ENCODE measurements at regions not wholly inside any gene's neighbourhood (a gene's known extent, or its start where the extent isn't known, plus 50 kb on each side); places are given as distances from the start of the nearest gene placed in this dataset.

DNA sequence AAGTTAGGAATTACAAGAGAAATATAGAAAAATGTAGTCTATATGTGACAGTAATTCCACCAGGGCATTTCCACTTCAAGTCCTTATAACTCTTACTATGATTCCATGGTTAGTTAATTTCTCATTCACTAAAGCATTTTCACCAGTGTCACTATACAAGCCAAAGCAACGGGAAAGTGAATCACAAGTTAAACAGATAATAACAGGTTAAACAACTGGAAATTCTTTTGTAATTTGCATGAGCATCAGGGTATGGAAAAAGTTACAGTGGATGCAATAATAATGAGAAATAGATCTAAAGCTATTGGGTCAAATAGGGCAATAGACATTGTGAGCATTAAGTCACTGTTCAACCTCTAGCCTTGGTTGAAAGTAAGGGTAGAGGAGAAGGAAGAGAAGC lies 88.9 kb upstream of the ST6GAL2 start:
- TF ChIP-seq, protein P1, sequence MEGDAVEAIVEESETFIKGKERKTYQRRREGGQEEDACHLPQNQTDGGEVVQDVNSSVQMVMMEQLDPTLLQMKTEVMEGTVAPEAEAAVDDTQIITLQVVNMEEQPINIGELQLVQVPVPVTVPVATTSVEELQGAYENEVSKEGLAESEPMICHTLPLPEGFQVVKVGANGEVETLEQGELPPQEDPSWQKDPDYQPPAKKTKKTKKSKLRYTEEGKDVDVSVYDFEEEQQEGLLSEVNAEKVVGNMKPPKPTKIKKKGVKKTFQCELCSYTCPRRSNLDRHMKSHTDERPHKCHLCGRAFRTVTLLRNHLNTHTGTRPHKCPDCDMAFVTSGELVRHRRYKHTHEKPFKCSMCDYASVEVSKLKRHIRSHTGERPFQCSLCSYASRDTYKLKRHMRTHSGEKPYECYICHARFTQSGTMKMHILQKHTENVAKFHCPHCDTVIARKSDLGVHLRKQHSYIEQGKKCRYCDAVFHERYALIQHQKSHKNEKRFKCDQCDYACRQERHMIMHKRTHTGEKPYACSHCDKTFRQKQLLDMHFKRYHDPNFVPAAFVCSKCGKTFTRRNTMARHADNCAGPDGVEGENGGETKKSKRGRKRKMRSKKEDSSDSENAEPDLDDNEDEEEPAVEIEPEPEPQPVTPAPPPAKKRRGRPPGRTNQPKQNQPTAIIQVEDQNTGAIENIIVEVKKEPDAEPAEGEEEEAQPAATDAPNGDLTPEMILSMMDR (IDR thresholded peaks at IDR 0.05; ENCODE audit: low read depth, low read length, missing control alignments): no peak
- in situ Hi-C loops (cut with HindIII; ENCODE audit: low sequenced_read_pairs): no loop called here
- DNase-seq (ENCODE audit: low read depth): no peak
- H3K4me3 ChIP-seq (ENCODE audit: low read depth, low read length): no peak overlapping the region

- DNase-seq (ENCODE audit: low read depth): no peak
- no peak overlapping the region for H3K4me3 ChIP-seq (ENCODE audit: low read depth, low read length)
- TF ChIP-seq, protein P1 (IDR thresholded peaks at IDR 0.05; ENCODE audit: low read depth, low read length, missing control alignments): no peak
- in situ Hi-C loops (cut with HindIII; ENCODE audit: low sequenced_read_pairs): no loop called here
Measured at GRCh38 chr2:106975641-106976040, 89.7 kb upstream of the ST6GAL2 start.

DNA sequence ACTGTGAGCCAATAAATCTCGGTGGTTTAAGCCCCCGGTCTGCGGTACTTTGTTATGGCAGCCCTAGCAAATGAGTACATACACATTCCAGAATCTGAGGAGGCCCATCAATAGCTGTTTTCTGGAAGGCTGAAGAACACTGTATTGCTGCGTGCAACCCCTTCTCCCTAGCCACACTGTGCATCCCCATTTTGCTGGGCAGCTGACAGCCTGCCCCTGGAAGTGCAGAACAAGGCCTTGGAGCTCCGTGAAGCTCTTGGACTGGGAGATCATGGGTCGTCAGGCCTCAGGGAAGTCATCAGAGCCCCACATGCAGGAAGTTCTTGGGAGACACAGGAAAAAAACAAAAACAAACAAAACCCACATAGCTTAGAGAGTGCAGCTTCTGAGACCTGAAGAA lies 90.6 kb upstream of the ST6GAL2 start:
- no peak for DNase-seq (ENCODE audit: low read depth)
- TF ChIP-seq, protein P1 (IDR thresholded peaks at IDR 0.05; ENCODE audit: low read depth, low read length, missing control alignments): no peak
- in situ Hi-C loops (cut with HindIII; ENCODE audit: low sequenced_read_pairs): no loop called here
- no peak overlapping the region for H3K4me3 ChIP-seq (ENCODE audit: low read depth, low read length)

GRCh38 chr2:106977717-106978116 lies 91.8 kb upstream of the ST6GAL2 start:
- in situ Hi-C loops (cut with HindIII; ENCODE audit: low sequenced_read_pairs): no loop called here
- TF ChIP-seq, protein P1 (IDR thresholded peaks at IDR 0.05; ENCODE audit: low read depth, low read length, missing control alignments): no peak
- H3K4me3 ChIP-seq (ENCODE audit: low read depth, low read length): no peak overlapping the region
- DNase-seq (ENCODE audit: low read depth): peak; percentile 31

GRCh38 chr2:106978647-106979046 lies 92.7 kb upstream of the ST6GAL2 start:
- TF ChIP-seq, protein P1 (IDR thresholded peaks at IDR 0.05; ENCODE audit: low read depth, low read length, missing control alignments): no peak
- in situ Hi-C loops (cut with HindIII; ENCODE audit: low sequenced_read_pairs): no loop called here
- no peak for DNase-seq (ENCODE audit: low read depth)
- no peak overlapping the region for H3K4me3 ChIP-seq (ENCODE audit: low read depth, low read length)

DNA sequence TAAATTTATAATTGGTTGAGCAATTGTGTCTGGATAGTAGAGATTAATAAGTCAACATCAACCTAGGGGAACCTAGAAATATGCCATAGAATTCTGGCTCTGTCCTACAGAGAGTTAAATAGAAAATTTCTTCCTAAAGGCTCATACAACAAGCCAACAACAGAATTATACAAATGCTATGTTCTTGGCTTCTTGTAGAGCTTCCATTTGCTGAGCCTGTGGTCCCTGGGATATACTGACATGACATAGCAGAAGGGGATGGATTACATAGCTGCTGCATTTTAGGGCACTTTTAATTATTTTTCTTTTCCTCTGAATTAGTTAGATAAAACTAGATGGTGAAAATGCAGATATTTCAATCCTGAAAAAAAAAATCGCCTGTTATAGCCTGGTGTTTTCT lies 95.5 kb upstream of the ST6GAL2 start:
- TF ChIP-seq, protein P1 (IDR thresholded peaks at IDR 0.05; ENCODE audit: low read depth, low read length, missing control alignments): no peak
- H3K4me3 ChIP-seq (ENCODE audit: low read depth, low read length): no peak overlapping the region
- in situ Hi-C loops (cut with HindIII; ENCODE audit: low sequenced_read_pairs): no loop called here
- no peak for DNase-seq (ENCODE audit: low read depth)

DNA sequence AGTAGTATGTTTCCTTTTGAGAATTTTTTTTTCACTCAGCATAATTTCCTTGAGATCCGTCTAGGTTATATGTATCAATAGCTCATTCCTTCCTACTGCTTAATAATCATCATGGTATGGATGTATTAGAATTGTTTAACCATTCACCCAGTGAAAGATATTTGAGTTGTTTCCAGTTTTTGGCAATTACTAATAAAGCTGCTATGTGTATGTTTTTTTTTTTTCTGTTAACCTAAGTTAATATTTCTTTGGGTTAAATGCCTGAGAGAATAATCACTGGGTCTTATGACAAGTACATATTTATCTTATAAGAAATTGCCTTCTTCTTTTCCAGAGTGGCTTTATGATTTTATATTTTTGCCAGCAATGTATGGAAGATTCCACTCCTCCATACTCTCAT lies 96.4 kb upstream of the ST6GAL2 start:
- TF ChIP-seq, protein P1 (IDR thresholded peaks at IDR 0.05; ENCODE audit: low read depth, low read length, missing control alignments): no peak
- no peak for DNase-seq (ENCODE audit: low read depth)

More for the DNA sequence above, 96.4 kb upstream of the ST6GAL2 start:
- in situ Hi-C loops (cut with HindIII; ENCODE audit: low sequenced_read_pairs): no loop called here
- no peak overlapping the region for H3K4me3 ChIP-seq (ENCODE audit: low read depth, low read length)

Measured in astrocyte of the cerebellum (primary cell).